Calu3 (cell line): ENCODE measurements at regions not wholly inside any gene's neighbourhood (a gene's known extent, or its start where the extent isn't known, plus 50 kb on each side); places are given as distances from the start of the nearest gene placed in this dataset.
"Not testable (repeated sequence)": the region's sequence is repeated elsewhere in the genome, so short reads cannot be mapped to it uniquely, and the experiment has no call there.

ENCODE experiments used
- BruUV-seq: library from RNA; stranded (reverse); fragments of 400-500 nt; replicated peaks from 2 replicates; lab custom pipeline; 2021; lab: Mats Ljungman, UMichigan
- CTCF ChIA-PET: fragments of 300-600 bp; sonication (Branson Sonifier 250); formaldehyde crosslinking; loops from one replicate; lab custom pipeline; 2022; ENCODE audit warnings: antibody characterized with exemption; lab: Charles Lee
- DNase-seq: peaks from one replicate; pipeline ENCODE4 v3.0.0; 2022
- H3K27ac Mint-ChIP-seq: one replicate; pipeline ENCODE4 v1.8.0; 2022; ENCODE audit warnings: mixed read lengths; ENCODE audit not compliant: unreplicated experiment
- H3K27me3 Mint-ChIP-seq: one replicate; pipeline ENCODE4 v1.8.0; 2022; ENCODE audit warnings: mixed read lengths; ENCODE audit not compliant: unreplicated experiment
- H3K36me3 Mint-ChIP-seq: one replicate; pipeline ENCODE4 v1.8.0; 2022; ENCODE audit warnings: mild to moderate bottlenecking, moderate library complexity, mixed read lengths; ENCODE audit not compliant: insufficient read depth, unreplicated experiment
- H3K4me1 Mint-ChIP-seq: one replicate; pipeline ENCODE4 v1.8.0; 2022; ENCODE audit warnings: mild to moderate bottlenecking, low read depth, mixed read lengths; ENCODE audit not compliant: unreplicated experiment
- H3K4me3 Mint-ChIP-seq: one replicate; pipeline ENCODE4 v1.8.0; 2022; ENCODE audit warnings: mild to moderate bottlenecking, low read depth, moderate library complexity, mixed read lengths; ENCODE audit not compliant: unreplicated experiment
- H3K9me3 Mint-ChIP-seq: one replicate; pipeline ENCODE4 v1.8.0; 2022; ENCODE audit warnings: low read depth, mixed read lengths; ENCODE audit not compliant: unreplicated experiment
- intact Hi-C: fragments of 100-400 bp; cut with micrococcal nuclease; formaldehyde crosslinking; loops from one replicate; pipeline ENCODE4 v1.10.0; 2022; ENCODE audit not compliant: unreplicated experiment
- TF ChIP-seq, protein P1 (sequence below): fragments of 200-600 bp; IDR thresholded peaks from one replicate; pipeline ENCODE4 v1.8.0; 2022; ENCODE audit warnings: antibody characterized with exemption; ENCODE audit not compliant: unreplicated experiment

DNA sequence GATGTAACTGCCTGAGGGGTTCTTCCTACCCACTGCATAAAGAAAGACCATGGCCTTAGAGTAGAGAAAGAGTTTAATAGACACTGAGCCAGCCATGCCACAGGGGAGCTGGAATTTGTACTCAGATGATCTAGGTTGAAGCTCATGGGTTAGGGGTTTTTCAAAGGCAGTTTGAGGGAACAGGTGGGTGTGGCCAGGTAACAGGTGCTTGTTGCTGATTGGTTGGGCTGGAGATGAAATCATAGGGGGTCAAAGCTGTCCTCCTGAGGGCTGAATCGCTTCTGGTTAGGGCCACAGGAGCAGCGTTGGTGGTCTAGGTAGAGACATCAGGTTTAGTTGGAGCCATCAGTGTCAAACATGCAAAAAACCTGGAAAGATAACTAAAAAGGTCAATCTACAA is 59.2 kb upstream of the CSNK1A1L start:
- no TSS peak for BruUV-seq
- Mint-ChIP-seq H3K27ac (no peak overlapping the region), H3K27me3 (no peaks in the 10 kb centered on the region), H3K9me3 (no peaks in the 10 kb centered on the region), H3K36me3 (no peaks in the 10 kb centered on the region), H3K4me3 (no peak overlapping the region), H3K4me1 (no peaks in the 10 kb centered on the region)
- intact Hi-C loops: no loop called here
- TF ChIP-seq, protein P1, sequence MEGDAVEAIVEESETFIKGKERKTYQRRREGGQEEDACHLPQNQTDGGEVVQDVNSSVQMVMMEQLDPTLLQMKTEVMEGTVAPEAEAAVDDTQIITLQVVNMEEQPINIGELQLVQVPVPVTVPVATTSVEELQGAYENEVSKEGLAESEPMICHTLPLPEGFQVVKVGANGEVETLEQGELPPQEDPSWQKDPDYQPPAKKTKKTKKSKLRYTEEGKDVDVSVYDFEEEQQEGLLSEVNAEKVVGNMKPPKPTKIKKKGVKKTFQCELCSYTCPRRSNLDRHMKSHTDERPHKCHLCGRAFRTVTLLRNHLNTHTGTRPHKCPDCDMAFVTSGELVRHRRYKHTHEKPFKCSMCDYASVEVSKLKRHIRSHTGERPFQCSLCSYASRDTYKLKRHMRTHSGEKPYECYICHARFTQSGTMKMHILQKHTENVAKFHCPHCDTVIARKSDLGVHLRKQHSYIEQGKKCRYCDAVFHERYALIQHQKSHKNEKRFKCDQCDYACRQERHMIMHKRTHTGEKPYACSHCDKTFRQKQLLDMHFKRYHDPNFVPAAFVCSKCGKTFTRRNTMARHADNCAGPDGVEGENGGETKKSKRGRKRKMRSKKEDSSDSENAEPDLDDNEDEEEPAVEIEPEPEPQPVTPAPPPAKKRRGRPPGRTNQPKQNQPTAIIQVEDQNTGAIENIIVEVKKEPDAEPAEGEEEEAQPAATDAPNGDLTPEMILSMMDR: no peak
- CTCF ChIA-PET: no interaction called here
- DNase-seq: no peak

DNA sequence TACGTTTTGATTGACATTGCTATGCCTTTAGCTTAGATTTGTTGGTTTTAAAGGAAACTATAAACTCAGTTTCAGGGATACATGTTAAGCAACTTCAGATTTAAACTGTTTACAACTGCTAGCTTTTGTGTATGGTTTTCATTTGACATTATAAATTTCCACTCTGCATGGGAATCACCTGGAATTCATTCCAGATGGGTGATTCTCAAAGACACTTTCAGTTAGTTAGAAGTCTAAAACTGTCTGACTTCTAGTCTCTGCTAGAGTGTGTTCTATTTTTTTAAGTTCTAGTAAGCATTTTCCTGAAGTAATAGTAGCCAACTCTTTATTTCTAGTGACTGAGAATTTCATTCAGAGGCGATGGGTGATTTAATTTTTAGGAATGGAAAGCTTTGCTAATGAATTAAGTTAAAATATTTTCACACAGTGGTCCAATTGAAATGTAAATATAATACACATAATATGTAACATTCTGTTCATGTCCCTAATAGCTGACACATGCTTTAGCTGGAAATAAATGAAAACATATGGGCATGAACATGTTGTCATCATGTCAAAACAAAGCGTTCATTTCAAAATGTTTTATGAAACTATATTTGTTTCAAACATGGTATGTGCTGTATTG is 58.3 kb upstream of the CSNK1A1L start:
- BruUV-seq: no TSS peak
- TF ChIP-seq, protein P1: no peak
- H3K36me3 Mint-ChIP-seq: no peaks in the 10 kb centered on the region
- no peak for DNase-seq
- no peak overlapping the region for H3K4me3 Mint-ChIP-seq
- no peak overlapping the region for H3K27ac Mint-ChIP-seq
- H3K27me3 Mint-ChIP-seq: no peaks in the 10 kb centered on the region
- no peaks in the 10 kb centered on the region for H3K9me3 Mint-ChIP-seq
- CTCF ChIA-PET: interaction anchor here (0.7 kb wide), 1 partner anchor 251 kb away, joined by 4 read pairs; no protein-coding TSS in a partner anchor
- intact Hi-C loops: no loop called here
- no peaks in the 10 kb centered on the region for H3K4me1 Mint-ChIP-seq

DNA sequence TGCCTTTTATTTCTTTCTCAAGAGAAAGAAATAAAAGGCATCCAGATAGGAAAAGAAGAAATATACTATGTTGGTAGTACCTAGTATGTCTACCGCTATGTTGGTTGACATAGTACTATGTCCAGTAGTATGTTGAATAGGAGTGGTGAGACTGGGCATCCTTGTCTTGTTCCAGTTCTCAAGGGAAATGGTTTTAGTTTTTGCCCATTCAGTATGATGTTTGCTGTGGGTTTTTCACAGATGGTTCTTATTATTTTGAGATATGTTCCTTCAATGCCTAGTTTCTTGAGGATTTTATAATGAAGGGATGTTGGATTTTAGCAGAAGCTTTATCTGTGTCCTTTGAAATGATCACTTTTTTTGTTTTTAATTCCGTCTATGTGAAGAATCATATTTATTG is 53.0 kb upstream of the CSNK1A1L start:
- DNase-seq: no peak
- Mint-ChIP-seq H3K27ac (no peak overlapping the region), H3K4me3 (no peak overlapping the region), H3K4me1 (no peaks in the 10 kb centered on the region), H3K36me3 (no peaks in the 10 kb centered on the region), H3K9me3 (peaks cover 3% of the 10 kb centered on the region), H3K27me3 (peaks cover 13% of the 10 kb centered on the region)
- intact Hi-C loops: no loop called here
- CTCF ChIA-PET: no interaction called here
- TF ChIP-seq, protein P1: no peak
- no TSS peak for BruUV-seq

DNA sequence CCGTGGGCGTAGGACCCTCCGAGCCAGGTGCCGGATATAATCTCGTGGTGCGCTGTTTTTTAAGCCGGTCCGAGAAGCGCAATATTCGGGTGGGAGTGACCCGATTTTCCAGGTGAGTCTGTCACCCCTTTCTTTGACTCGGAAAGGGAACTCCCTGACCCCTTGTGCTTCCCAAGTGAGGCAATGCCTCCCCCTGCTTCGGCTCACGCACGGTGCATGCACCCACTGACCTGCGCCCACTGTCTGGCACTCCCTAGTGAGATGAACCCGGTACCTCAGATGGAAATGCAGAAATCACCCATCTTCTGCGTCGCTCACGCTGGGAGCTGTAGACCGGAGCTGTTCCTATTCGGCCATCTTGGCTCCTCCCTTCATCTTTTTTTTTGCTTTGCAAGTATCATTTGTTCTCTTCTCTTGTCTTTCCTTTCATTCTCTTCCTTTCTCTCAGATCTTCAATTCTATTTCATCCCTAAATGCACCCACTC is 50.2 kb upstream of the CSNK1A1L start:
- H3K9me3 Mint-ChIP-seq, BruUV-seq, CTCF ChIA-PET, H3K4me1 Mint-ChIP-seq, H3K36me3 Mint-ChIP-seq, H3K4me3 Mint-ChIP-seq, intact Hi-C loops, DNase-seq, H3K27ac Mint-ChIP-seq: not testable (repeated sequence)
- H3K27me3 Mint-ChIP-seq: peaks cover 13% of the 10 kb centered on the region
